ENCODE measurements at regions not wholly inside any gene's neighbourhood (a gene's known extent, or its start where the extent isn't known, plus 50 kb on each side); places are given as distances from the start of the nearest gene placed in this dataset.

DNA sequence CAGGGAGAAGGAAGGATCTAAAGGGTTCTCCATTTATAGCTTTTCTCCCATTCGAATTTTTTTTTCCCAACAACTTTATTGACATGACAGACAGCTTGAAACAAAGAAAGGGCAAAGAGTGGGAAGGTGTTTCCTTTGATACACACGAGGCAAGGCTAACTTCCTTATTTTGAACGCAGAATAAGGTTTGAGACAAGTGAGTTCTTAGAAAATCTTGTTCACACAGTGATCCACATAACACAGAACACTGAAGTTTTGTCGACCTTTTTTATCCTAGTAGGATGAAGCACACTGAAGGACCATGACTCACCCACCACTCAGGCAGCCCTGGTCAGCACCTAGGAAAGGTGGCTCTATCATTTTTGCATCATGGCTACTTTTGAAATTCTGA is 425.8 kb upstream of the MDFIC2 start:
- TF ChIP-seq CTCF (conservative IDR thresholded peaks at IDR 0.05; ENCODE audit: low read depth, low read length) (no peak), EZH2 (IDR thresholded peaks at IDR 0.05; ENCODE audit: borderline replicate concordance, low read depth, low read length, poor library complexity, severe bottlenecking) (no peak)
